ENCODE measurements at regions not wholly inside any gene's neighbourhood (a gene's known extent, or its start where the extent isn't known, plus 50 kb on each side); places are given as distances from the start of the nearest gene placed in this dataset.

DNA sequence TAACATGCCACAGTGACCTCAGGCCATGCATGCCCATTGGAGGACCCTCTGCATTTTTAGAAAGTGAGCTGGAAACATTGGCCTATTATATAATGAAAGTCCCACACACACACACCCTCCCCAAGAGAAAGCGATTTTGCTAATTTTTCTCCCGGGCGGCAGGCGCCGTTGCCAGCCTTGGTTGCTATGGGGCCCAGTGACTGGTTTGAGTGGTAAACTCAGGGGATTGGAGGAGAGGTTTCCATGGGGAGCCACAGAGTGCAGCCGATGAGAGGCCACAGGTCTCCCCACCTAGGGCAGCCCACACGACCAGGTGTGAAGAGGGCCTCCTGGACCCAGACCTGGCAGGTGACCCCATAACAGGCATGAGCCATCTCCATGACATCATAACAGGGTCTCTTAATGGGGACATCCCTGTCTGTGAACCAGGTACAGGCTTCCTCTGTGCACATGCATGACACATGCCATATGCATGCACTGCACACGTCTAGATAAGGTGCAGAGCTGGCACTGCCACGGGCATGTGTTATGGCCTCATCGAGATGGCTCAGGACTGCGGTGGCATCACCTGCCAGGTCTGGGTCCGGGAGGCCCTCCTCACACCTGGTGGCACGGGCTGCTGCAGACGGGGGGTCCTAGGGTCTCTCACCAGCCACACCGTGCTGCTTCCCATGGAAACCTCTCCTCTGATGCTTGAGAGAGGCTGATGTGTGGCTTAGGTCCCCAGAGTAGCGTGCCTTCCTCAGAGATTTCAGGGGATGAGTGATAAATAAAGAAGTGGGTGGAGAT lies 144.1 kb downstream of the RBFOX3 start:
- TF ChIP-seq, protein P1, sequence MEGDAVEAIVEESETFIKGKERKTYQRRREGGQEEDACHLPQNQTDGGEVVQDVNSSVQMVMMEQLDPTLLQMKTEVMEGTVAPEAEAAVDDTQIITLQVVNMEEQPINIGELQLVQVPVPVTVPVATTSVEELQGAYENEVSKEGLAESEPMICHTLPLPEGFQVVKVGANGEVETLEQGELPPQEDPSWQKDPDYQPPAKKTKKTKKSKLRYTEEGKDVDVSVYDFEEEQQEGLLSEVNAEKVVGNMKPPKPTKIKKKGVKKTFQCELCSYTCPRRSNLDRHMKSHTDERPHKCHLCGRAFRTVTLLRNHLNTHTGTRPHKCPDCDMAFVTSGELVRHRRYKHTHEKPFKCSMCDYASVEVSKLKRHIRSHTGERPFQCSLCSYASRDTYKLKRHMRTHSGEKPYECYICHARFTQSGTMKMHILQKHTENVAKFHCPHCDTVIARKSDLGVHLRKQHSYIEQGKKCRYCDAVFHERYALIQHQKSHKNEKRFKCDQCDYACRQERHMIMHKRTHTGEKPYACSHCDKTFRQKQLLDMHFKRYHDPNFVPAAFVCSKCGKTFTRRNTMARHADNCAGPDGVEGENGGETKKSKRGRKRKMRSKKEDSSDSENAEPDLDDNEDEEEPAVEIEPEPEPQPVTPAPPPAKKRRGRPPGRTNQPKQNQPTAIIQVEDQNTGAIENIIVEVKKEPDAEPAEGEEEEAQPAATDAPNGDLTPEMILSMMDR (IDR thresholded peaks at IDR 0.05; ENCODE audit: control insufficient read depth, insufficient read depth, low read depth, low read length, missing control alignments), result no peak
- DNase-seq (ENCODE audit: low read depth), result no peak
- H3K4me3 ChIP-seq (ENCODE audit: control insufficient read depth, low read depth, low read length), result no peak overlapping the region

GRCh38 chr17:79465681-79466025 lies 145.2 kb downstream of the RBFOX3 start:
- H3K4me3 ChIP-seq (ENCODE audit: control insufficient read depth, low read depth, low read length), result no peak overlapping the region
- DNase-seq (ENCODE audit: low read depth), result no peak
- TF ChIP-seq, protein P1 (IDR thresholded peaks at IDR 0.05; ENCODE audit: control insufficient read depth, insufficient read depth, low read depth, low read length, missing control alignments), result no peak

- no peak overlapping the region for H3K4me3 ChIP-seq (ENCODE audit: control insufficient read depth, low read depth, low read length)
- TF ChIP-seq, protein P1 (IDR thresholded peaks at IDR 0.05; ENCODE audit: control insufficient read depth, insufficient read depth, low read depth, low read length, missing control alignments), result no peak
- no peak for DNase-seq (ENCODE audit: low read depth)
Measured at GRCh38 chr17:79465011-79465680, 145.7 kb downstream of the RBFOX3 start.

DNA sequence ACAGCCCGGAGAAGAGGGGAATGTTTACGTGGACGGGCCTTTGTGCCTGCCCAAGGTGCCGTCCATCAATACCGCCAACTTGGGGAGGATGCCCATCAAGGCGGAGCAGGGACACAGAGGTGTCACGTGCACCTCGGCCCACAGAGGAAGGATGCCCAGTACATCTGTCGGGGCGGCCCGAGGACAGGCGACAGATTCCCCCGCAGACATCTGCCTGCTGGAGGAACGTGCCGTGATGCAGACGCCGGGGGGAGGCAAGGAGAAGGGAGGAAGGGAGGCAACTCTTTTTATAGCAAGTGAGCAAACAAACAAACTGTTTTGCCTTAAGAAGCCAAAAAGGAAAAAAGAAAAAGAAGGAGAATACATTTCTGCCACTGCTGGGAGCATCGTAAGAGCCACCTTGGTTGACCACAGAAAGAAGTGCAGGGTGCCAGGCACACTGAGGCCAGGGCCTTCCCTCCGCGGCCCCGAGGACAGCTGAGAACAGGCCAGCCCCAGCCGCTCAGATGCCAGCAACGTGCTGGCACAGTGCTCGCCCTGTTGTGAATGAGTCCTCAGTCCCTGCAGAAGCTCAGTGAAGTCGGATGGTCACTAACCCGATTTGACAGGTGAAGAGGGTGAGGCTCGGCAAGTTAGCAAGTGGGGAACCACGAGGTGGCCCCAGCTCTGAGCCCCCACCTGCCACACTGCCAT lies 146.4 kb downstream of the RBFOX3 start:
- H3K4me3 ChIP-seq (ENCODE audit: control insufficient read depth, low read depth, low read length), result no peak overlapping the region
- TF ChIP-seq, protein P1 (IDR thresholded peaks at IDR 0.05; ENCODE audit: control insufficient read depth, insufficient read depth, low read depth, low read length, missing control alignments), result no peak
- DNase-seq (ENCODE audit: low read depth), result no peak

DNA sequence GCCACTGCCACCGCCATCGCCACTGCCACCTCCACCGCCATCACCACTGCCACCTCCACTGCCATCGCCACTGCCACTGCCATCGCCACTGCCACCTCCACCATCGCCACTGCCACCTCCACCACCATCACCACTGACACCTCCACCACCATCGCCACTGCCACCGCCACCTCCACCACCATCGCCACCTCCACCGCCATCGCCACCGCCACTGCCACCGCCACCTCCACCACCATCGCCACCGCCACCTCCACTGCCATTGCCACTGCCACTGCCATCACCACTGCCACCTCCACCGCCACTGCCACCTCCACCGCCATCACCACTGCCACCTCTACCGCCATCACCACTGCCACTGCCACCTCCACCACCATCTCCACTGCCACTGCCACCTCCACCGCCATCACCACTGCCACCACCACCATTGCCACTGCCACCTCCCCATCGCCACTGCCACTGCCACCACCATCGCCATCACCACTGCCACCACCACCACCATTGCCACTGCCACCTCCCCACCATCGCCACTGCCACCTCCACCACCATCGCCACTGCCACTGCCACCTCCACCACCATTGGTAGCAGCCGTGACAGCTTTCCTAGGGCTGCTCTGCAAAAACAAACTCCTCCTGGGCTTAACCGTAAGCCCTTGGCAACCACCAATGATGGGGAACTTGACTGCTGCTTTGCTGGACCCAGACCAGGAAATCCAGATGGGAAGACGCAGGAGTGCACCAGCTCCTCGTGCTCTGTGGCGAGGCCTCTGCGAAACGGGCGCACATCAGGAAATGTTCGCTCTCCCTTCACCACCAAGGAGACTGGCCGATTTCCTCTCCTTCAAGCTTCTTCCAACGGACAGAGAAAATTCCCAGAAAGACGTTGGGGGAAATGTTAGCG lies 147.2 kb downstream of the RBFOX3 start:
- DNase-seq (ENCODE audit: low read depth), result no peak
- TF ChIP-seq, protein P1 (IDR thresholded peaks at IDR 0.05; ENCODE audit: control insufficient read depth, insufficient read depth, low read depth, low read length, missing control alignments), result no peak
- H3K4me3 ChIP-seq (ENCODE audit: control insufficient read depth, low read depth, low read length), result no peak overlapping the region

GRCh38 chr17:79461041-79461440 lies 149.8 kb downstream of the RBFOX3 start:
- TF ChIP-seq, protein P1 (IDR thresholded peaks at IDR 0.05; ENCODE audit: control insufficient read depth, insufficient read depth, low read depth, low read length, missing control alignments), result no peak
- no peak overlapping the region for H3K4me3 ChIP-seq (ENCODE audit: control insufficient read depth, low read depth, low read length)
- no peak for DNase-seq (ENCODE audit: low read depth)

Data from AG09309 (cell line).